ENCODE measurements at regions not wholly inside any gene's neighbourhood (a gene's known extent, or its start where the extent isn't known, plus 50 kb on each side); places are given as distances from the start of the nearest gene placed in this dataset.

DNA sequence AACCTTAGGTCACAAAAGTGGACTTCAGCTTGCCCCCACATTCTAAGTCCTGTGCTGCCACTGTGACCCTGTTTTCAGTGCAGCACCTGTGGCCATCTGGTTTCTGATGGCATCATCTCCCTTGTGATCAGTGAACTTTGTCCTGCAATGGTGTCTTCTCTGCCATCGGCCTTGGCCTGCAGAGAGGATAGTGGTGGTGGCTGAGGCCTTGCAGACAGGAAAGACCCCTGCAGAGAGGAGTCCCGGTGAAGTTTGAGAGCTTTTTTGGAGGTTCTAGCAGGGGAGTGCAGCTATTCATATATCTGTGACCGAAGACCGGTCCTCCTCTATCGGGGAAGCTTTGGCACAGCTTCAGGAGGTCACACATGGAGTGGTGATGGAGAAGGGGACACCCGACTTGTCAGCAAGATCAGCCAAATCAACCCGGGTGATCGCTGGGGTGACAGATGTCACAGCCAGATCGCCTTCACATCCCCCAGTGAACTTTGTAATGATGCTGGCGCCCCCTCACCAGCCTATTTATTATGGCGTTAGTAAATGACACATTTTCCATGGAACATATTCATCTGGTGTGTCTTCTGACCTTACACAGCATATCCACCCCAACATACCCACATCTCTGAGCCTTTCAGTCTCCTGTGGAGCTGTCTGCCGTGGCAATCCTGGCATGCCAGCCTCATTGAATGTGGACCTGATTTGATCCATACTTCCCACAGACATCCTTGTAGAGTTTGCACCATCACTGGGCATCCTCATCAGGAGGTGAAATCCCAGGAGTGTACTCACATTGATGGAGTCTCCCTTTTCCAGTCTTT is 136.1 kb downstream of the PAPOLA start:
- DNase-seq = no peak

DNA sequence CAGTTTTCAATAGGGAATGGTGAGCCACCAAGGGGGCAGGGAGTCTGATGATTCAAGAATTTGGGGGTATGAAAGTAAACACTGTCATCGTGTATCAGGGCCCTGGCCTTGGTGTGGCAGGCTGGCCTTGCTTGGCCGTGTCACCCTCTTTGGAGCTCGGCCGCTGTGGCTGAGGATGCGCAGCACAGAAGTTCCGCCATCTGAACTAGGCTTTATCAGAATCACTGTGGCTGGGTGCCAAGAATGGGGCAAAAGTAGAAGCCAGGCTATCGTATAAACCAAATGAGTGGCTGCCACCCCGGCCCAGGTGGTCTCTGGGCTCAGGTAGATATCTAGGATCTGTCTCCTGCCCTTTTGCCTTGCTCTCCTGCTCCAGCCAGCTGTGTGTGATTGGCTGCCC is 137.4 kb downstream of the PAPOLA start:
- DNase-seq = no peak

DNA sequence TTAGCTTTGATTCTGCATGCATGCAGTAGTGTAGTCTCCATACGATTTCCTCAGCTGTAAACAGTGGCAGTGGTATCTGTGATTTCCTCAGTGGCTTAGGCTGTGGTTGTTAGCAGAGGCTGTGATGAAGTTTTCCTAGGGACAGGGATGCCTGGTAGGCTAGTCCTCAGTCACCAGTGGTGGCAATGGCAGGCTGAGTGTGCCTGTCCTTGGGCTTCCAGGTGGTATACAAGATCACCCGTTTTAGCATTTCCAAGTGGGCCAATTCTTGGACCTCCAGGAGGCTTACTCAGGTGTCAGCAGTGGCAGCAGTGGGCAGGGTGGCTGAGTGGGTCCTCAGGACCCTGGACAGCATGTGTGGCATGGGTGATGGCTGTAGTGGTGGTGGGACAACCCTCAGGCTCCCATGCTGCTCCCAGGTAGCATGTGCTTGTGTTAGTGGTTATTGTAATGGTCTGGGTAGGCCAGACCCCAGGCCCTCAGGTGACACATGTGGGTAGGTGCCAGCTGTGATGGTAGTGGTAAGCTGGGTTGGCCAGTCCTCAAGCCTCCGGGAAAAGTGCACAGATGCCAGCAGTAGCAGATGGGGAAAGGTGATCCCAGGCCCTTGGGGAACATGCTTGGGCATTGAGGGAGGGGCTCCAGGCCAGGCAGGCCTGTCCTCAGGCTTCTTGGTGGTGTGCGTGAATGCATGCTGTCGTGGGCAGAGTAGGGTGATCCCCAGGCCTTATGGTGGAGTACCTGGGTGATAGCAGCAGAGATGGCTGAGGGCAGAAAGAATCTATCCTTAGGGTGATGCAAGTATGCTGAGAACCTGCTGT is 146.5 kb downstream of the PAPOLA start:
- DNase-seq = no peak

DNA sequence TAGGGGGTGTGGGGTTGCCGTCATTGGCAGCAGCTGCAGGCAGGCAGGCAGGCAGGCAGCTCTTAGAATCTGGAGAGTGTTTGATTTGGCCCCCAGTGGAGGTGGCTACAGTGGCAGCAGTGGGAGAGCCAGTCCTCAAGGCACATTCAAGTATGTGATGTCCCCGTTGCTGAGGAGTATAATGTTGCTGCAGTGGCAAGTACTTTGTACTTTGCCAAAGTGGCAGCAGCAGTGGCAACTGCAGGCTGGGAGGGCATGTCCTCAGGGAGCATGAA is 147.1 kb downstream of the PAPOLA start:
- DNase-seq = no peak

DNA sequence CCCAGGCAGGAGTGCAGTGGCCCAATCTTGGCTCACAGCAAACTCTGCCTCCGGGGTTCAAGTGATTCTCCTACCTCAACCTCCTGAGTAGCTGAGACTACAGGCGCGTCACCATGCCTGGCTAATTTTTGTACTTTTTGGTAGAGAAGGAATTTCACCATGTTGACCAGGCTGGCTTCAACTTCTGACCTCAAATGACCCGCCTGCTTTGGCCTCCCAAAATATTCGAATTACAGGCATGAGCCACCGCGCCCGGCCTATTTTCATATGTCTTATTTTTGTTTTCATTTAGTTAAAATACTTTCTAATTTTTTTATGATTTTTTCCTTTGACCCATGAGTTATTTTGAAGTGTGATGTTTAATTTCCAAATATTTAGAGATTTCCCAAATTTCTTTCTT is 143.6 kb upstream of the VRK1 start:
- DNase-seq = no peak

DNA sequence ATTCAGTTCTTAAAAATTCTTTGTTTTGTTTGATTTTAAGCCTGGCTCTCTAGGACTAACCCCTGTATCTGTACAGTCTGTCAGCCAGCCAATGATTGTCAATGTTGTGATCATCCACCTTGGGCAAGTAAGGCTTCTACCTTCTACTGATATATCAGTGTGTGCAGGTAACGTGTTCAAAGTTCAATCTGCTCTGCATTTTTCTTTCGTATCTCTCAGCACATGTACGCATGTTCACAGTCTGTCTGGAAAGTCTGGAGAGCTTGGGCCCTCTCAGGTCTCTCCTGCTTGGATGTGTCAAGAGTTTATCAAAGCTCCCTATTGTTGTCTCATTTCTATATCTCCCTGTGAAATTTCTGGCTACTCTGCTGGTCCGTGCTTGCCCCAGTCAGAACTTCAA is 138.6 kb upstream of the VRK1 start:
- DNase-seq = no peak

DNA sequence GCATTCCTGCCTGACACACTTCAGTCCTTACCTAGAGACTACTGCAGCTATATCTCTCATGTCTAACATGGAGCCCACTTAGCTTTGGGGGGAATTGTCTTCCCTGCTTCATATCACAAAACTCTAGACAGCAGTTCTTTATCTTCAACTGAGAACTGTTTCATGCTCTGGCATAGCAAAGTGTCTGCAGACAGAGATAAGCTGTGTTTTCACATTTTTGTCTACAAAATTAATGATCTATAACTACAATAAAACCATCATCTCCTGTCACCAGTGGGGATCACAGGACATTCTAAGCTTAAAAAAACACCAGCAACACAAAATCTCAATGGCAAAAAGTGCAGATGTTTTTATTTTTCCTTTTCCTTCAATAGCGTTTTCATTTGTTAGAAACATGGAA is 137.1 kb upstream of the VRK1 start:
- no peak for DNase-seq

DNA sequence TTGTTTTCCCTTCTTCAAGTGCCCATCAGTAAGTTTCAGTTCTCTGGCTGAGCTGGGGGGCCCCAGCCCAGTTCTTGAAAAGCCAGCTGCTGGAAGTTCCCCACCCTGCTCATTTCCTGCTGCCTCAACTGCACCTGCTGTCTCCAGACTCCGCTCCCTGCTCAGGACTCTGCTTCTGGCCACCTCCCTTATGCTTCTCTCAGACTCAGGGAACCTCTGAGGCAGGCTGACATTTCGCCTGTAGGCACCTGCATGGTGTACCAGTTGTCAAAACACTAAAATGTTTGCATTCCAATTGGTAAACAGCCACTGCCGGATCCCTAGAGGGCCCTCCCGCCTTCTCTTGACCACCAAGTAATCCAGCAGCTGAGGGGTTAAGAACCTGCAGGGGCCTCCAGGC is 136.5 kb upstream of the VRK1 start:
- no peak for DNase-seq

DNA sequence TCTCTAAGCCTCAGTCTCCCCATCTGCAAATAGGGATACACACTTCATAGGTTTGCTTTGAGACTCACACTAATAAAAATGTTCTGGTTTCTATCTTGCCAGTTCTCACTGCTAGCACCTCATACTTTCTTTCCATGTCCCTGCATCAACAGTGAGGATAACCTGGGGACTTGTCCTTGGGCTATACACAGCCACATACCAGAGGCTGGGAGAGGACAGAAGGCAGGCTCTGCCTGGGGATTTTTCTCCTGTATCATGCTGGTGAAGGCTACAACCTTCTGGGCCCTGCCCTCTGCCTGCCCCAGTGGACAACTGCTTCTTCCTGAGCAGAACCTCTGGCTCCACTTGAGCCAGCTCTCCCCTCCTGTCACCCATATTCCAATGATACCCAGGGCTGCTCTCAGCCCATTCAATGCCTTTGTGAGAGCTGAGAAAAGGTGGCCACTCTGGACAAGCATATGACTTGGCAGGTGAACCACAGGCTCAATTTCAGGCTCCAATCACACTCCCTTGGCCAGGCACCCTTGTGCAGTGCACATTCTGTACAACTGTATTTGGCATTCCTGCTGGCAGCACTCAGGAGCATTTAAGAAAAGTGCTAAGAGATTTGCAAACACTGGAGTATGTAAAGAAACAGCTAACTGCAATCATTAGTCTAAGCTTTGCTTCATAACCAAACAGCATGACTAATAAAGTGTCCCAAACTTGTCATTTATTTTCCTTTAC is 135.8 kb upstream of the VRK1 start:
- no peak for DNase-seq

DNA sequence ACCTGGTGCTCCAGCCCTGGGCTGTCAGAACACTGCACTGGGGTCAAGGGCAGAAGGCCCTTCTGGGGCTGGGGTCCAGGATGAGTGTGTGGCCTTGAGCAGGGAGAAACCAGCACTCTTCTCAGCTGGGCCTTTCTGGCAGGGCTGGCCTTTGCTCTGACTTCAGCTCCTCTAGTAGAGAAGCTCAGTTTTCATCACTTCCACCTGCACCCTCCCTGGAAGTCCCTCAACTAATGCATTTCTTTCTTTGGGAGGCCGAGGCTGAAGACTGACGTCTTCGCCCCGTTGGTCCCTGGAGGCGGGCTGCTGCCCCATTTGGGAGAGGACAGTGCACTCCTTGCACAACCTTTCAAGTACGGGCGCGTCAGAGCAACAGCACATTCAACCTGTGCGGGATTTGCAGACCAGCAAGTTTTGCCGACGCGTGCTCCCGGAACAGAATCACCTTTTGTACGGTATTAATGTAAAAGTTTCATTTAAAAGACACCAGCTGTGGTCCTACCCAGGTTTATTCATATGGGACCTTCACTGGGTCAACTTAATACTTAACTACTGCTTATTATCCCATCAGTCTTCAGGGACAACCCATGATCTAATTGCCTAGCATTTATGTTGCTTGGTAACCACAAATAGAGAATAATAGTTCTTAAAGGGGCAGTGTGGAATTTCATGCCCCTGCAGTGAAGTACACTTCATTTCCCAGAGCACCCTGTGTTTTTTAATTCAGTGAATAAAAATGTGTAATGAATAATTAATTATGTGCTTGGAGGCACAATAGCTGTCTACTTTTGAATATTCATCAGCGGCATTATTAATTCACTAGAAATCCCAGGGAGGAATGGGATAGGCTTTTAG is 134.8 kb upstream of the VRK1 start:
- DNase-seq = no peak

DNA sequence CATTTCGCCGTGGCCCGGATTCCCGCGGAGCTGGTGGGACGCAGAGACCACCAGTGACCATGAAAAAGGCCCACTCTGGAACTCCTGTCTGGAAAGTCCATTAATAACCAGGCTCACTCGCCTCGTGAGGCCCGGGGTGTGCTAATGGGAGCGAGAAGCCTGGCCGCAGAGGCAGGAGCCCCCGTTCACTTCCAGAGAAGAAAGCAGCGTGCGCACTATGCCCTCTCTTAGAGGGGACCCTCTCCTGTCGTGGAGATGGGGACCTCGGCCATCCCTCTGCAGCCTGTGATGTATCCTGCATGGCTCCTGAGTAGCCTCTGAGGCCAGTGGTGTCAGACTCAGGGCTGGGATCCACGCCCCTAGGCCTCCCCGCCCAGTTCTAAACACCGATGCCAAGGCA is 134.1 kb upstream of the VRK1 start:
- no peak for DNase-seq

DNA sequence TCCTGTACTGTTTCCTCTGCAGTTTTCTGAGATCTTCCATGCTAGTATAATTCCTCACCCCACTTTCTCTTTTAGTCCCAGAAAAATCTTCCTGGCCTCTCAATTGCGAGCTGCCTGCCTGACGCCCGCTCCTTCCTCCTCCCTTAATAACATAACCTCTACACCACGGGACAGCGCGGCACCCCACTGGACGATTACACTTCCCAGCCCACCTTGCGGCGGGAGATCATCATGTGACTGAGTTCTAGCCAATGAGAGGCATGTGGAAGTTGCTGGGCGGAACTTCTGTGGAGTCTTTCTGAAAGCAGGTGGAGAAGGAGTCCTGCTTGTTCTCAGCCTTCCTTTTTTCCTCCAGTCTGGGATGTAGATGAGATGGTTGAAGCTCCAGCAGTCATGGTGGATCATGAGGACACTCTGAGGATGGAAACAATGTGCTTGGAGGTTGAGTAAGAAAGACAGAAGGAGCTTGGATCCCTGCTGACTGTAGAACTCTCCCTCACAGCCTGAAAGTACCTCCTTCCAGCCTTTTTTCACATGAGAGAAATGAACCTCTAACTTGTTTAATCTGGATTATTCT is 133.6 kb upstream of the VRK1 start:
- DNase-seq = no peak

DNA sequence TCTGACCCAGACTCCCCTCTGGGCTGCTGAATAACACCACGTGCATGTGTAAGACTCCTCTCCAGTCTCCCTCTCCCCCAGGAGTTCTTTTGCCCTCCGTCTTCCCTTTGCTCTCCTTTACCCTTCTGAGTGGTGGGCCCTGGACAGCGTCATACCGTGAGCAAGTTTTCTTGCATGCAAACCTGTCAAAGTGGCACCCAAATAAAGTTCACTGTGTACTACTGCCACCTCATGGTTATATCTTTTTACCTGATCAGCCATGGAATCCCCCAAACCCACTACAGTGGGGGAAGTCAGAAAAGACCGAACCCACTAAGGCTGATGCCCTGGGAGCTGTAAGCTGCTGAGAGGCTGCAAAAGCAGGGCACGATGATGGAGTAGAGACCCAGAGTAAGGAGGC is 131.1 kb upstream of the VRK1 start:
- no peak for DNase-seq

DNA sequence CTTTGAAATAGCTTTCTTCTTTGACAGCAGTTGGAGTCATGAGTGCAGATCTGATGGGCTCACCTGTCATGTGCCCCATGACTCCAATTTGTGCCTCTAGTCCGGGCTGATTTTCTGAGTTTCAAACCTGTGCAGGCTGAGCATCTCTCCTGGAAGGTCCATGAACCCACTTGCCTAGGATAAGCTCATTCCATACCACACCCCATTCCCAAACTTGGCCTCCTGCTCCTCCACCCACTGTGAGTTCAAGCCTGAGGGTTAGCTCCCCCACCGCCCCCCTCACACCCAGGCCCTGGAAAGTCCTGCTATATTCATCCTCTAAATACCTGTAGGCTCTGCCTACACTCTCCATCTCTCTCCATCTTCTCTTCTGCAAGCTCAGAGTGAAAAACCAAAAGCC is 126.8 kb upstream of the VRK1 start:
- no peak for DNase-seq

DNA sequence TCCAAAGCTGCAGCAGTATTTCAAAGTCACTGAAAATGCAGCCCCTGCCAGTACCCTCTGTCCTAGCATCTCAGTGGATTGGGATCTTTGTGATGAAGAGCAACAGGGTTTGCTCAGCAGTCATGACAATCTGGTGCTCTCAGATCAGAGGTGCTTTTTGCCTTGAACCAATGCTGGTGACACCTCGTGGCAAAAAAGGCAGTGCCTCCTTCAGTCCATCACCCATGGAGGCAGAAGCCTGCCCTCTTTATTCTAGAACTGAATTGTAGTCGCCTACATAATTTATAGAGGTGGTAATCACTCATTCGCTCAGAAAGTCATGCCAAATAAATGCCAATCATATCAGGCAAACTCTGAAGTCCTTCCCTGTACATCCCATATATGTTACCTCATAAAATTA is 126.0 kb upstream of the VRK1 start:
- no peak for DNase-seq

DNA sequence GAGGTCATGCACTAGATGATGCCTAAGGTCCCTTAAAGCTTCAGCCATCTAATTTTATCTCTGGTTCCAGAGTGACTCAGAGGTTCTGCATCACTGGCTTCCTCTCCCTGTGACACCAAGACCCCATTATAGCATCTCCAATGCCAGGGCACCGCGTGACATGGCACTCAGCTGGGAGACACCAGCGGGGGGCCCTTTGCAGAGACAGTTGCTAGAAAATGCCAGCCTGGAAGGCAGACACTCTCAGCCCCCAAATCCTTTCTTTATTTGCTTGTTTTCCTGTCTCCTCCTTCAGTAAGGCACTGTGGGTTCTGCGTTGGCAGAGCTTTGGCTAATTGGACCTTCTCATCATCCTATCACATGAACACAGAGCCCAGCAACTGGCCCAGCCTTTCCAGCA is 123.5 kb upstream of the VRK1 start:
- no peak for DNase-seq

DNA sequence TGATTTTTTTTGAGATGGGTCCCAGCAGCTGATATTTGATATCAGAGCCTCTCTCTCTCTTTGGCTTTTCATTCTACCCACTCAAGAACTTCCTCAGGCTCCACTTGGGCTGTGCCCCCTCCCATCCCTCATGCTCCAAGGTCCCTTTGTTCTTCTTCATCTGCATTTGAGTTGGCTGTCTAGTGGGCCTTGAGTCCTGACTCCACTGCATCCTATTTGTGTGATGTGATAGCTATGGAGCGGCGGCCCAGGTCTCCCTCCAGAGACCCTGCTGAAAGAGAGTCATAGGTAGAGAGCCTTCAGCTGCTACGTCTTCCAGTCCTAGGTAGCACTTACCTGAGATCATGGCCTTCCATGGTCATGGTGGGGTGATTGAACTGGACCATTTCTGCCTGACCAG is 123.1 kb upstream of the VRK1 start:
- no peak for DNase-seq

DNA sequence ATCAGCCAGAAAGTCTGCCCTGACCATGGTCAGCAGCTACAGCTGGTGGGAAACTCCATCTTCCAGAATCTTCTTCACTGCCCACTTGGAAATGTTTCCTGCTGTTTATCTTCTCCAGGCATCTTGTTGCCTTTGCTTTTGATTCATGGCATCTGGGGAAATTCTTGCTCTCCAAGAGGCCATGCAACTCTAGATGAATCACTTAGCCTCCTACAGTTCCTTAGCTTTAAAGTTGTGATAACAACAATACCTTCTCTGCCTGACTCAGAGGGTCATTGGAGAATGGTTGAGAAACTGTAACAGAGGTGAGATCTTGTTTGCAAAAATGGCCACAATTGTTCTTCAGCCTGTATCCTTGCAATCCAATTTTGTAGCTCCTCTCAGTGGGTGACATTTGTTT is 121.0 kb upstream of the VRK1 start:
- no peak for DNase-seq

DNA sequence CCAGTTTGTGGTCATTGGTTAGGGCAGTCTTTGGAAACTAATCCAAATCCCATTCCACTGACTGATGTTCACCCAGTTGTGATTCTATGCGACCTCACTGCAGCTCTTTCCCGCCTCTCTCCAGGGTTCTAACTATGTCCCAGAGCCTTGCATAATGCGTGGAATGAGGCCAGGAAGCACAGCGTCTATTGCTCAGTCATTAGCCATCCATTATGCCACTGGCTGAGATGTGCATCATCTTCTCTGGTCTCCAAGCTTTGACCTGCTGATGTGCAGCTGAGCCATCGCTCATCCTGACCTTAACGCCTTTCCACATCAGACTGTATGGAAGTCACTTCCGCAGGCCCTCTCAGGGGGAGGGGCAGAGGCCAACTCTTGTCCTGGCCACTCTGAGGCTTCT is 115.4 kb upstream of the VRK1 start:
- no peak for DNase-seq

DNA sequence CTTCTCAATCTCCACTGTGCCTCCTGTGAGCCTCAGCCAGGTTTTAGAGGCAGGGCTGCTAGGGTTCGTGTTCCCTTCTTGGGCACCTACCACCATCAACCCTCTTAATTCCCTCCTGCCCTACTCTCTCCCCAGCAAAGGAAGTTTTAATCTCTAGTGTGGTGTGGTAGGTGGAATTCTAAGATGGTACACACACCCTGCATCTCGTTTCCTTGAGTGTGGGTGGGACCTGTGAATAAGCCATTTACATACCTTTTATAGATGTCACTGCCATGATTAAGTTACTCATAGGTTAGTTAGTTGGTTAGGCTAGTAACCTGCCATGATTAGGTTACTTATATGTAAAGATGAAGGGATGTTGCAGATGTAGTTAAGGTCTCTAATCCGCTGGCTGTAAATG is 114.8 kb upstream of the VRK1 start:
- no peak for DNase-seq

DNA sequence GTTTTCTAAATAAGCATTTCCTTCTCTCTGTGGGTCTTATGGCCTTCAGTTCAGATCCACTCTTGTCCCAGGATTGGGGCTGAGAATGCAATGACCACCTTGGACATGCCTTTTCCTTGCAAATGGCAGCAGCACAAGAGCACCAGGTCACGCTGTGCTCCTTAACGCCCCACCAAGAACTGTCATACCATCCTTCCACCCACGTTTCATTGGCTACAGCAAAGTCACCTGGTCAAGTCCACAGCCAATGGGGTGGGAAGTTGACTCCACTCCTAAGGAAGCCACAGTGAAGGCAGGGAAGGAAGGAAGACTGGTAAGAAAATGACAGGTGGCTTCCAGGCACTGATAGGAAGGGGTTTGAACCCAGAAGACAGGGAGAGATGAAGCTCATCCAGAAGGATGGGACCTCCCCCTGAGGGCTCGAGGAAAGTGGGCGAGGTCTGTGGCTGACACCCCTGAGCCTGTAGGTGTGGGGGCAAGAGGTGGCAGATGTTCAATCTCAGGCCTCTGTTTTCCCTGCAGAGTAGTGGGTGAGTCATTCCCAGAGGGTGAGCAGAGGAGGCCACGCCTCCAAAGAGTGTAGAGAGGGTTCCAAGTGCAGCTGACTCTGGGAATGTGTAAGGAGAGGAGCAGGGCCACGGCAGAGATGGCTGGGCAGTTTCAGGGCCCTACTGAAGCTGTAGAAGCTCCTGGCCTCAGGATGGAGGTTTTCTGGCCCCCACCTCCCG is 113.5 kb upstream of the VRK1 start:
- DNase-seq = no peak

DNA sequence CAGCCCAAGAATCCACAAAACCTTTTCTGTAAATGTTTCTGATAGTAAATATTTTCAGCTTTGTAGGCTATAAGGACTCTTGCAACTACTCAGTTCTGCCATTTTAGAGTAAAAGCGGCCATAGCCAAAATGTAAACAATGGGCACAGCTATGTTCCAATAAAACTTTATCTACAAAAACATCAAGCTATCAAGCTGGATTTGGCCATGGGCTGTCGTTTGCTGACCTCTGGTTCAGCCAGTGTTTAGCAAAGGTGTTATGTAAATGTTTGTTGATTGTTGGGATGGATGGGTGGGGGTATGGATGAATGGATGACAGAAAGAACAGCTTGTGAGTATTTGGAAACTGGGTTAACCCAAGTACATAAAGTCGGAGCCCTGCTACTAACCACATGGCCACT is 111.1 kb upstream of the VRK1 start:
- no peak for DNase-seq

All from SW 1271 (cell line).